ENCODE measurements at regions not wholly inside any gene's neighbourhood (a gene's known extent, or its start where the extent isn't known, plus 50 kb on each side); places are given as distances from the start of the nearest gene placed in this dataset.
"Not testable (repeated sequence)": the region's sequence is repeated elsewhere in the genome, so short reads cannot be mapped to it uniquely, and the experiment has no call there.

DNA sequence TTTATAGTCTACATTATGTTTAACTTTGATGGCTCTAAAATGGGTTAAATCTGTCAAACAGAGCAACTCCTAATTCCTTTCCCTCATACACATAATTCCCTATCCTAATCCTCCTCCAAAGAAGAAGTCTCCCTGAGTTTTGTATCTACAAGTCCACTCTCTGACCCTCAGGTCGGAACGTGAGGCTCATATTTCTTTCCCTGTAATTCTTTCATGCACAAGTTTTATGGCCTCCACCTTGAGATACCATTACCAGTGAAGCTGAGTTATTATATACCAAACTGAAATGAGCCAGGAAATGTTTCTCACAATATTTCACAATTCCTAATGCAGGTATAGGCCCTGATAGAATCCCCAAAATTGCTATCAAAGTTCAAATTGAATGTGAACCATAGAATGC lies 106.4 kb downstream of the CASP12 start:
- Mint-ChIP-seq H3K36me3 (no peaks in the 10 kb centered on the region), H3K27ac (peak overlapping the region; percentile 23), H3K27me3 (no peaks in the 10 kb centered on the region), H3K4me1 (no peaks in the 10 kb centered on the region), H3K4me3 (no peak overlapping the region), H3K9me3 (no peaks in the 10 kb centered on the region)

DNA sequence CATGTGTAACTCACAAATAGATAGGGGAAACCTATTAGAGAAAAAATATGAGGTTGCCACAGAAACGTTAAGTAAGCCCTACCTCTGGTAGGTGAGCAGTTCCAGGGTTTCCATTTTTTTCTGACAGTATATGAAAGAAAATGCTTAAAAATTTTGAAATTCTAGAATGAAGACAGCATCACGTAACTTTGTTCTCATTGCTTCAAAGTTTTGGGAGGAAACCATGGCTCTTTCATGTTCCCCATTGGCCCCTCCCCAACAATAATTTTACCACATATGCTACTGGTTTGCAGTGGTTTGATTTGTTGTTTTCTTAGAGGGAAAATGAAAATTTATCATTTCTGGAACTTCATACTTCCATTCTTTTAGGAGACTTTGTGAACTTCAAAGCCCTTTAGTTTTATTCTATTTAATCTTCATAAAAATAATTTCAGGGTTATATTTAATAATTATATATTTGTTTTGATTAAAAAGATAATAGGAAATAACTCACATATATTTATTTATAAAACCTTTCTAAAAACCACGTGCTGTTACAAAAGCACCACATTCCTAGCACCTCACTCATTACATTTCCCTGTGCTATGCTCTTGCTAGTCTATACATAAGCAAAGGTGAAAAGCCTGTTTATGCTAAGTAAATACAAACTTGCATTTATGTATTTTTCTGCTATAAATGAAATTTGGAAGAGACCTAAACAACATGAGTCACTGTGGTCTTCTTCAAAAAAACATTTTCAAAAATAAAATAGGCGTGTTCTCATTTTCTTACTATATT lies 113.4 kb downstream of the CASP12 start:
- Mint-ChIP-seq H3K4me3 (no peak overlapping the region), H3K36me3 (no peaks in the 10 kb centered on the region), H3K27ac (no peak overlapping the region), H3K9me3 (no peaks in the 10 kb centered on the region), H3K4me1 (peaks cover 12% of the 10 kb centered on the region), H3K27me3 (no peaks in the 10 kb centered on the region)

DNA sequence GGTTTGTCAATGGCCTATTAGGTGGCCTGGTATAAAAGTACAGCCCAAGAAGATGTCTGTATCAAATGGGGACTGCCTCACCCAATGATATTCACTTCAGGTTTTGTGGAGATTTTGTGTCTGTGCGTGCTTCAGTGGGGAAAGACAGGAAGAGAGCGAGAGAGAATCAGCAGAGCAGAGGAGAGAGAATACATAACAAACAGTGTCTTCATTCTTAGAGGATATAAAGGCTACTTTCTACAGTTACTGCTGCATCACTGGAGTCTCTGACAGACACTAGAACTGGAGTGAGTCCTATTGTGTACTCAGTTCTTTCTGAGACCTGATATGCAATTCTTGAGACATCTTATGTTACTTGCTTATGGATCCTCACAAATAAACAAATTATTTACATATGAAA lies 115.0 kb downstream of the CASP12 start:
- H3K4me1 Mint-ChIP-seq = peaks cover 12% of the 10 kb centered on the region
- no peak overlapping the region for H3K4me3 Mint-ChIP-seq
- H3K36me3 Mint-ChIP-seq = no peaks in the 10 kb centered on the region
- no peak overlapping the region for H3K27ac Mint-ChIP-seq
- H3K9me3 Mint-ChIP-seq = no peaks in the 10 kb centered on the region
- no peaks in the 10 kb centered on the region for H3K27me3 Mint-ChIP-seq

DNA sequence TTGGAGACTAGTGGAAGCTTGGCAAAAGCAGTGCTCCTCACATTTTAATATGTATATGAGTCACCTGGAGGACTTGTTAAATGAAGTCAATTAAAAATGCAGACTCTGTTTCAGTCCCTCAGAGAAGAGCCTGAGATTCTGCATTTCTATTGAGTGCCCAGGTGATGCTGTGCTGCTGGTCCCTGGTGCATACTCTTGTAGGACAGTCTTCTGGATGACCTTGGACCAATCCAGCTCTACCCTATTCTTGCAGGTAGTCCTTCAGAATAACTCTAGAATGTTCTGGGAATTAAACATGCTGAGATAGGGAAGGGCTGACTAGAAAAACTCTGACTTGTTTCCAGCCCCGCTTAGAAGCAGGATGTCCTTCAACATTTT lies 115.9 kb downstream of the CASP12 start:
- no peaks in the 10 kb centered on the region for H3K36me3 Mint-ChIP-seq
- H3K4me1 Mint-ChIP-seq = peaks cover 12% of the 10 kb centered on the region
- H3K9me3 Mint-ChIP-seq = no peaks in the 10 kb centered on the region
- no peak overlapping the region for H3K27ac Mint-ChIP-seq
- H3K27me3 Mint-ChIP-seq = no peaks in the 10 kb centered on the region
- no peak overlapping the region for H3K4me3 Mint-ChIP-seq

- no peak overlapping the region for H3K27ac Mint-ChIP-seq
- H3K36me3 Mint-ChIP-seq = no peaks in the 10 kb centered on the region
- peaks cover 12% of the 10 kb centered on the region for H3K4me1 Mint-ChIP-seq
- no peaks in the 10 kb centered on the region for H3K9me3 Mint-ChIP-seq
- H3K4me3 Mint-ChIP-seq = no peak overlapping the region
- H3K27me3 Mint-ChIP-seq = no peaks in the 10 kb centered on the region
Measured at GRCh38 chr11:104781719-104782376, 116.4 kb downstream of the CASP12 start.

GRCh38 chr11:104781037-104781436 lies 117.2 kb downstream of the CASP12 start:
- Mint-ChIP-seq H3K36me3 (no peaks in the 10 kb centered on the region), H3K27ac (no peak overlapping the region), H3K9me3 (no peaks in the 10 kb centered on the region), H3K27me3 (no peaks in the 10 kb centered on the region), H3K4me1 (peaks cover 12% of the 10 kb centered on the region), H3K4me3 (no peak overlapping the region)

GRCh38 chr11:104776501-104777170 lies 121.6 kb downstream of the CASP12 start:
- no peak overlapping the region for H3K27ac Mint-ChIP-seq
- H3K9me3 Mint-ChIP-seq = no peaks in the 10 kb centered on the region
- H3K4me3 Mint-ChIP-seq = no peak overlapping the region
- no peaks in the 10 kb centered on the region for H3K27me3 Mint-ChIP-seq
- H3K36me3 Mint-ChIP-seq = no peaks in the 10 kb centered on the region
- H3K4me1 Mint-ChIP-seq = peaks cover 17% of the 10 kb centered on the region

- H3K36me3 Mint-ChIP-seq = no peaks in the 10 kb centered on the region
- peaks cover 21% of the 10 kb centered on the region for H3K4me1 Mint-ChIP-seq
- no peak overlapping the region for H3K4me3 Mint-ChIP-seq
- no peaks in the 10 kb centered on the region for H3K27me3 Mint-ChIP-seq
- H3K27ac Mint-ChIP-seq = no peak overlapping the region
- no peaks in the 10 kb centered on the region for H3K9me3 Mint-ChIP-seq
Measured at GRCh38 chr11:104774578-104774977, 123.7 kb downstream of the CASP12 start.

DNA sequence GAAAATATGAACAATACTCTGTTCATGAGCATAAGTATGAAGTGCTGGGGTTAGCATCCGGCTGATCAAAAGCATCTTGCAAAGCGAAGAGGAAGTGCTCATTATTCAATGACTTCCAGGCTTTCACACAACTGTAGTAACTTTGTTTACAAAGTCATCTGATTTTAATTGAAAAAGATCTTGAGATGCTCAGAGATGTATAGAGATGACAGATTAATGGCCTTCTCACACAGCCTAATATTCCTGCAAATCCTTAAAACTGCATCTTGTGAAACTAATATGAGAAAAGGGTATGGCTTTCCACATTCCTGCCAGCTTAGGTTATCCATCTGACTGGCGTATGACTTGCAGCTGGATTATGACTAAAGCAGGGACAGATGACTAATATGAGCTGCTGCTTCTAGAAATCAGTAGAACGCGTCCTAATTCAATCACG lies 125.4 kb downstream of the CASP12 start:
- Mint-ChIP-seq H3K36me3 (no peaks in the 10 kb centered on the region), H3K4me1 (peaks cover 21% of the 10 kb centered on the region), H3K27me3 (no peaks in the 10 kb centered on the region), H3K27ac (peak overlapping the region; percentile 71), H3K9me3 (no peaks in the 10 kb centered on the region), H3K4me3 (no peak overlapping the region)

DNA sequence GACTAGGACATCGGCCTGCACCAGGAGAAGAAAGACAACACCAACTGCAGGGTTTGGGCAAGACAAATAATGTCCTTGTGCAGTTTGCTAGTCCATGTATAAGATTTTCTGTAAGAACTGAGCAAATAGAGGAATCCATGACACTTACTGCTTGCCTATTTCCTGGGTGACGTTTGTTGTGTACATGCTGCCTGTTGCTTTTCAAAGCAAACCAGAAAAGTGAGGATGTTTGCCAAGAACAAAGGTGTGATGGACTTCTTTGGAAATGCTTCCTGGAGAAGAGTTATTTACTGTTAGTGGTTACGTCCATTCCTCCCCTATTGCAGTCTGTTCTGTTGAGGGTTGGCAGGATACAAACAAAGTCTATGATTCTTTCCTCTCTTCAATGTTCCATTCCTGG lies 126.5 kb downstream of the CASP12 start:
- H3K36me3 Mint-ChIP-seq = no peaks in the 10 kb centered on the region
- no peaks in the 10 kb centered on the region for H3K27me3 Mint-ChIP-seq
- no peaks in the 10 kb centered on the region for H3K9me3 Mint-ChIP-seq
- peaks cover 21% of the 10 kb centered on the region for H3K4me1 Mint-ChIP-seq
- no peak overlapping the region for H3K27ac Mint-ChIP-seq
- no peak overlapping the region for H3K4me3 Mint-ChIP-seq

- not testable (repeated sequence) for H3K9me3 Mint-ChIP-seq, H3K36me3 Mint-ChIP-seq
Measured at GRCh38 chr11:104771046-104771445, 127.2 kb downstream of the CASP12 start.

GRCh38 chr11:104765401-104766095 lies 132.7 kb downstream of the CASP12 start:
- Mint-ChIP-seq H3K4me1 (peaks cover 14% of the 10 kb centered on the region), H3K4me3 (no peak overlapping the region), H3K27me3 (no peaks in the 10 kb centered on the region), H3K36me3 (peaks cover 3% of the 10 kb centered on the region), H3K27ac (no peak overlapping the region), H3K9me3 (peaks cover 9% of the 10 kb centered on the region)

More at GRCh38 chr11:104771046-104771445, 127.2 kb downstream of the CASP12 start:
- H3K4me1 Mint-ChIP-seq = peaks cover 24% of the 10 kb centered on the region
- H3K27ac Mint-ChIP-seq, H3K4me3 Mint-ChIP-seq, H3K27me3 Mint-ChIP-seq: not testable (repeated sequence)

DNA sequence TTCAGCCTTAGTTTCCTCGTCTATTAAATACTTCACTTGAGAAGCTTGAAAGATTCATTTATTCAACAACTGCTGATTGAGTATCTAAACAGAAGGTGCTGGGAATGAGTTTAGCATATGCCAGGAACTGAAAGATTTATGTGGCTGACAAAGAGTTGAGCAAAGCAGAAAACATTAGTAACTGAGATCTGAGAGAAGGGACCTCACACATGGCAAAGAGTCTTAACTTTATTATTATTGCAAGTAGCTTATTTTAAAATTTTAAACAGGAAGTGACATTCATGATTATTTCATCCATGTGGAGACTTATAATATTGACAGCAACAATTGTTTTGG lies 133.6 kb downstream of the CASP12 start:
- Mint-ChIP-seq H3K36me3 (peaks cover 9% of the 10 kb centered on the region), H3K27ac (no peak overlapping the region), H3K27me3 (no peaks in the 10 kb centered on the region), H3K4me1 (peaks cover 14% of the 10 kb centered on the region), H3K9me3 (peaks cover 17% of the 10 kb centered on the region), H3K4me3 (no peak overlapping the region)

DNA sequence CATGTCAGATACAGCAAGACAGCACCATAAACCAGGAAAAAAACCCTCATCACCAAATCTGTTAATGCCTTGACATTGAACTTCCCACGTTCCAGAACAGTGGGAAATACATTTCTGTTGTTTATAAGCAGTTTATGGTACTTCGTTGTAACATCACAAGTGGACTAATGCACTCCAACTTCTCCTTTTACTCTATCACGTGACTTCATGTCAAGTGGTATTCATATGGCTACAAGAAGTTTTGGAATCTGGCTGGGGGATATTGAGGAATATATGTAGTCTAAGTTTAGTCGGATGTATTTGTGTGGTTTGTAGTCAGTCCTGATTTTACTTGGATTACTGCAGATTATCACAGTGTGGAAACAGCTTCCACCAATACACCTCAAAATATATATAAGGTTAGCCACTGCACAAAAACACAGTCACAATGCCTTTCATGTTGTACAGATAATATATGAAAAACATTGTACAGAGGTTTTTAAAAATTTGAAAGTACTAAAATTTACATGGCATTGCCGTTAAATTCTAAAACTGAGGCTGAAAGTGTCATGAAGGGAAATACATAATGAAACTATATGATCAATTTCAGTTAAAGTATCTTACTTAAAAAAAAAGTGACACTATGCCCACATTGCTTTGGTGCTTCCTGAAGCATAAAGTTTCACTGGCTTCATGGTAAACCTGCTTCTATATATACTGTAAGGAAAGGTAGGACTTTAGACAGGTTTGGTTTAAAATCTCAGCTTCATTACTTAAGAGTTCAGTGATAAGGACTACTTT lies 134.1 kb downstream of the CASP12 start:
- H3K9me3 Mint-ChIP-seq = peaks cover 23% of the 10 kb centered on the region
- H3K4me1 Mint-ChIP-seq = peaks cover 14% of the 10 kb centered on the region
- peaks cover 12% of the 10 kb centered on the region for H3K36me3 Mint-ChIP-seq
- no peak overlapping the region for H3K27ac Mint-ChIP-seq
- no peaks in the 10 kb centered on the region for H3K27me3 Mint-ChIP-seq
- H3K4me3 Mint-ChIP-seq = no peak overlapping the region

GRCh38 chr11:104761511-104761910 lies 136.7 kb downstream of the CASP12 start:
- Mint-ChIP-seq H3K4me3 (no peak overlapping the region), H3K4me1 (peaks cover 13% of the 10 kb centered on the region), H3K27ac (no peak overlapping the region), H3K36me3 (peaks cover 12% of the 10 kb centered on the region), H3K27me3 (no peaks in the 10 kb centered on the region), H3K9me3 (peaks cover 26% of the 10 kb centered on the region)
